HG03439 (cell line): ENCODE measurements at regions not wholly inside any gene's neighbourhood (a gene's known extent, or its start where the extent isn't known, plus 50 kb on each side); places are given as distances from the start of the nearest gene placed in this dataset.

Experiments
- ATAC-seq: cut with Tn5 transposase; IDR thresholded peaks from one replicate; pipeline ENCODE4 v1.9.1; 2021; ENCODE audit warnings: mild to moderate bottlenecking, moderate library complexity; ENCODE audit not compliant: unreplicated experiment

GRCh38 chr2:66317268-66317890 lies 117.5 kb upstream of the MEIS1 start:
- ATAC-seq: no peak

- no peak for ATAC-seq
These were observed 128.4 kb upstream of the MEIS1 start for GRCh38 chr2:66306483-66306882.

GRCh38 chr2:66305718-66306117 lies 129.2 kb upstream of the MEIS1 start:
- ATAC-seq: no peak

GRCh38 chr2:66303471-66303870 lies 131.5 kb upstream of the MEIS1 start:
- ATAC-seq: no peak

- no peak for ATAC-seq
These were observed 133.2 kb upstream of the MEIS1 start for GRCh38 chr2:66301767-66302140.

- no peak for ATAC-seq
These were observed 133.7 kb upstream of the MEIS1 start for GRCh38 chr2:66301022-66301766.

- ATAC-seq: no peak
These were observed 151.1 kb upstream of the MEIS1 start for GRCh38 chr2:66283787-66284186.

GRCh38 chr2:66281980-66282379 lies 152.9 kb upstream of the MEIS1 start:
- no peak for ATAC-seq

GRCh38 chr2:66279024-66279423 lies 155.9 kb upstream of the MEIS1 start:
- no peak for ATAC-seq

GRCh38 chr2:66275984-66276383 lies 158.9 kb upstream of the MEIS1 start:
- no peak for ATAC-seq

- no peak for ATAC-seq
These were observed 160.9 kb upstream of the MEIS1 start for GRCh38 chr2:66273933-66274490.

- no peak for ATAC-seq
These were observed 162.2 kb upstream of the MEIS1 start for GRCh38 chr2:66272751-66273150.

GRCh38 chr2:66271777-66272176 lies 163.1 kb upstream of the MEIS1 start:
- ATAC-seq: no peak

GRCh38 chr2:66270247-66270646 lies 164.7 kb upstream of the MEIS1 start:
- no peak for ATAC-seq

- ATAC-seq: no peak
These were observed 165.8 kb upstream of the MEIS1 start for GRCh38 chr2:66269166-66269565.

- ATAC-seq: no peak
These were observed 166.2 kb upstream of the MEIS1 start for GRCh38 chr2:66268756-66269155.

- no peak for ATAC-seq
These were observed 170.6 kb upstream of the MEIS1 start for GRCh38 chr2:66264354-66264753.

GRCh38 chr2:66255867-66256266 lies 179.1 kb upstream of the MEIS1 start:
- no peak for ATAC-seq

- ATAC-seq: no peak
These were observed 179.8 kb upstream of the MEIS1 start for GRCh38 chr2:66255136-66255535.

GRCh38 chr2:66253066-66253465 lies 181.9 kb upstream of the MEIS1 start:
- ATAC-seq: no peak

GRCh38 chr2:66252109-66252508 lies 182.8 kb upstream of the MEIS1 start:
- no peak for ATAC-seq

- no peak for ATAC-seq
These were observed 183.4 kb upstream of the MEIS1 start for GRCh38 chr2:66251573-66251972.
